NCI-H2029 treated with DMSO at 0.1 percent for 48 hours (cell line): ENCODE measurements at regions not wholly inside any gene's neighbourhood (a gene's known extent, or its start where the extent isn't known, plus 50 kb on each side); places are given as distances from the start of the nearest gene placed in this dataset.
"Not testable (repeated sequence)": the region's sequence is repeated elsewhere in the genome, so short reads cannot be mapped to it uniquely, and the experiment has no call there.

Experiments used
- DNase-seq: peaks from one replicate; lab custom pipeline; 2025; lab: John Stamatoyannopoulos, UW

DNA sequence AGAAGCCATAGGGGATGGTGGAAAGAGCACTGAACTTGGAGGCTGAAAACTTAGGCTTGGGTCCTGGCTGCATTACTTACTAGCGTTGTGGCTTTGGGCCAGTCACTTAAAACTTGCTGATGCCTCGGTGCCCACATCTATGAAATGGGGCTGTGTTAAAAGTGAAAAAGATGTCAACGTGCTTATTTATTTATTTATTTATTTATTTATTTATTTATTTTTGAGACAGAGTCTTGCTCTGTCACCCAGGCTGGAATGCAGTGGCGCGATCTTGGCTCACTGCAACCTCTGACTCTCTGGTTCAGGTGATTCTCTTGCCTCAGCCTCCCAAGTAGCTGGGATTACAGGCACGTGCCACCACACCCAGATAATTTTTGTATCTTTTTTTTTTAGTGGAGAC is 94.3 kb downstream of the MRM1 start:
- not testable (repeated sequence) for DNase-seq

DNA sequence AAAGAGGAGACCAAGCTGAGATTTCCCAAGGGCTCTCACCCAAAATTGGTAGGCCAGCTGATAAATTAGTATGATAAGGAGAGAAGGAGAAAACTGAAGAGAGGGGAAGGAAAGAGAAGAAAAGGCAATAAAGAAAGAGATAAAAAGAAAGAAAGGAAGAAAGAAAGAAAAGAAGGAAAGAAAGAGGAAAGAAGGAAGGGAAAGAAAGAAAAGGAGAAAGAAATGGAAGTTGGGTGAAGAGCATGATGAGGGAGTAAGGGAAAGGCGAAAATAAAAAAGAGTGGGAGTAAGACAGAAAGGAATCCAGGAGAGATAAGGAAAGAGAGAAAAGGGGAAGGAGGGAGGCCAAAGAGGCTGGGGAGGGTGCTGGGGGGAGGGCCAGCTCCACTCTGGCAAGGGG is 95.4 kb downstream of the MRM1 start:
- no peak for DNase-seq

DNA sequence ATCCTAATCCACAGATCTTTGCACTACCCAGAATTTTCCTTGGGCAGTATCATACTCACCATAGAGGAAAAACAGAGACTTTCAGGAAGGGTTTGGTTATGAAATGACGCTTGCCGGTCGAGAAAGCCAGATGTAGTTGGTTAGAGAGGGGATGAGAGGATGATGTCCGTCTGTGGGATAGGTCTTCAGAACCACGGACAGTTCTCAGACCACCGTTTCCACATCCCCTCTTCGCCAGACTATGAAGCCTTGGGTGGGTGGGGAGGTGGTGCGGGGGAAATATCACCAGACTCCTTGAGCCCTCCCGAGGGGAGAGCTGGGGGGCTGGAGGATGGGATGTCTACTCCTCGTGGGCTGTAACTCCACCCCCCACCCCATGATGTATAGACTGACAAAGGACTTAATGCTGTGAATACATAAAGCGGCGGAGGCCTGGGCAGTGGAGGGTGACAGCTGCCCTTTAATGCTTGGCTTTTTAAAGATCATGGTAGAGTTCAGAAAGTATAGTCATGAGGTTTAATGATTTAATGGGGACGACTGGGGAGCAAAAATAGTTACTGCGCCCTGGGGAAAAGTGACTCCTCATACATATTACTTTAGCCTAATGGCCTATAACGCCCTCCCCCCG is 96.6 kb downstream of the MRM1 start:
- no peak for DNase-seq

DNA sequence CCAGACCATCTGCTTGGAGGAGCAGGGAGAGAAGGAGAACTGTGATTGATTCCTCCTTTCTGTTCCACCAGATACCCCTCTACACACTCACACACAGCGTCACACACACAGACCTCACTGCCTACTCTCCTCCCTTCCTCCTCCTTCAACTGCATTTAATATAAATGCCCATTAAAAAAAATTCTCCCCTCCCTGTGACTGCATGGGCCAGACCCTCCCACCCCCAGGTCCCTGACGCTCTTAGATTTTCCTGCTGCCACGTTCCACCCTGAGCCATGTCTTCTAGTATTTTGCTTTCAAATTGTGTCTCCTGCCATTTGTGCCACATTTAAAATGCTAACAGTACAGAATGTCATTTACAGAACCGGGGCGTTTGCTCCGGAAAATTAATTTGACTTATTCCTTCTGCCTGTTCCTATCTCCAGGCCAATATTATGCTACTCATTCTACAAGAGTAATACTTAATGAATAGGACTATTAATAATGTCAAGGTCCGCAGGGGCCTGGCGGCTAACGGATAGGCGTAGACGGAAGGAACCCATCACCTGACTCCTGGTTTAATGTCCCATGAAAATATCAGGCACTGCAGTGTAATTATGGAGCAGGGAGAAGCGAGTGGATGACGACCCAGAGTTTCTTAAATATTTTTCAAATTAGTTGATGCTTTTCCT is 100.2 kb downstream of the MRM1 start:
- no peak for DNase-seq

DNA sequence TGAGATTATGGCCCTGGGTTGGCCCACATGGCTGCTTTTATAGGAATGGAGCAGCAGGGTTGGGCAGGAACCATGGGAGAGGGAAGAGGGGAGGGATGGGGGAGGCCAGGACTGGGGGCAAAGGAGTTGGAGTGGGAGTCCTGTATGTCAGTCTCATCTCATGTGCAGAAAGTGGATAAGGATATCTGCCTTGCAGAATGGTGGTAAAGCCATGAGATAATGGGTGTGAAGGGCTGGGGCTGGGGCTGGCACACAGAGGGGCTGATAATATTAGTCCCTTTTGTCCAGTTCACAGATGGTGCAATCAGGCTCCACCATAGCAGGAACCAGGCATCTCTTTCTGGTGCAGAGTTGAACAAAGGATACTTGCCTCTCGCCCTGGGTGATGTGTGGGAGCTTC is 101.3 kb downstream of the MRM1 start:
- DNase-seq = no peak

DNA sequence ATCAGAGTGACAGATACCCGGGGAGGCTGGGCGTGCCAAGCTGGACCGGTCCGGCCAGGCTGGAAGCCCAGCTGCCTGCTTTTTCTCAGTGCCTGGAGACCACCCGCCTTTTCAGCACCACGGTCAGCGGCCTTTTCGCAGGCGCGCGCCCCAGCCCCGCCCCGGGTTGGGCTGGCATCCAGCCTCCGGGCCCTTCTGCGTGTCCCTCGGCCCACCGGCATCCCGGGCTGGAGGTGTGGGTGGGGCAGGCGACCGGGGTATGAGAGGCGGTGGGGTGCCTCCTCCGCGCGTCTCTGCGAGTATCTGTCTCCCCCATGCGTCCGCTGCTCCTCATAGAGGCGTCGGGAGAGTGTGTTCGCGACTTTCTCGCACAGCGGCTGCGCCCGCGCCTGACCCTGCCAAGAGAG is 102.5 kb downstream of the MRM1 start:
- no peak for DNase-seq

DNA sequence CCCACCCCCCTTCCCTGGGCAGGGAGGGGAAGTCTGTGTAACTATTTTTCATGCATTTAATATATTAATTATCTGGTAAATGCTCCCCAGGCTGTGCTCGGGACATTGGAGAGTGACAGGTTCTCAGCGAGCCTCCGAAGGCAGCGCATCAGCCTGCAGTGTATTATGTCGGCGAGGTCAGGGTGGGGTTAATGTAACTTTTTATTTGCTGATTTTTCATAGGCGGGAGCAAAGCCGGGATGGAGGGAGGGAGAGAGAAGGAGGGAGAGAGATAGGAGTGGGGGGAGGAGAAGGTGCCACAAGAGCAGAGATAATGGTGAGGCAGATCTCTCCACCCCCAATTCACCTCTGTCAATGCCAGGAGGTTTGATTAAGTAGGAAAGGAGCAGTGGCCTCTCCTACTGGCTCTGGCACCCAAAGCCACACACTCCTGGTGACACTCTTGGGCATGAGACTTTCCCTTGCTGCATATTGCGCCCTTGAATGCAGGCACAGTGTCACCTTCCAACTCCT is 104.0 kb downstream of the MRM1 start:
- DNase-seq = no peak

DNA sequence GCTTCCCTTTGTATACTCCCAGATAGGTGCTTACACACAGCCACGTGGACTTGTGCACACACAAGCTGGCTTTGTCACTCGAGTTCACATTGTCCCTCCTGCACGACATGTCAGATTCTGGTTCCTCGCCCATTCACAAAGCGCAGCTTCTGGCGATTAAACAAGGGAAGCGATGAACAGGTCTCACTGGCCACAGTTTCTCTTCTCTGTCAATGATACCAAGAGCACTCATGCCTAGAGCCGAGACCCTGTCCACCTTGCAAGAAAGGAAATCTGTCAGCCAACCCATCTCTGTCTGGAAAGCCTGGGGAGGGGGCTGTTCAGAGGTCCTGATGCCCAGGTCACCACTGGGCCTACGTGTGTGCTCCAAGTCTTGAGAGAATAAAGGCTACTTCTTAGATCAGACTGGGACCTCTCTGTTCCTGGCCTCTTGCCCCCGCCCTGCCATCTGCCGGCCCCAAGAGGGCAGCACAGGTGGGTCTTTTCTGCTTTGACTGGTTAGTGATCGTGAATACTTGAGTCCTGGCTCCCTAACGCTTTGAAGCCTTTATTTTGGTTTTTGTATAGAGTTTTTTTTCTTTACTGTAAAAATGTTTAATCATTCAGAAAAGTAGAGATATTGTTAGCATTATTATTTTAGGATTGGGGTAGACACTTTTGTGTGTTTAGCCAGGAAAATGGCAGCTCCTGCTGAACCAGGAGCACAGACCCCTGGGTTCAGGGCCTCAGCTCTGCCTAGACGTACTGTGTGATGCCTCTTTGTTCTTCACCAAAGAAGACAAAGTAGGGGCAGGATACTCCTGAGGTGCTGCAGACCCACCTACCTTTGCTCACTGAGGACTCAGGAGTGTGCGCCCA is 104.7 kb downstream of the MRM1 start:
- peak; percentile 57 for DNase-seq

DNA sequence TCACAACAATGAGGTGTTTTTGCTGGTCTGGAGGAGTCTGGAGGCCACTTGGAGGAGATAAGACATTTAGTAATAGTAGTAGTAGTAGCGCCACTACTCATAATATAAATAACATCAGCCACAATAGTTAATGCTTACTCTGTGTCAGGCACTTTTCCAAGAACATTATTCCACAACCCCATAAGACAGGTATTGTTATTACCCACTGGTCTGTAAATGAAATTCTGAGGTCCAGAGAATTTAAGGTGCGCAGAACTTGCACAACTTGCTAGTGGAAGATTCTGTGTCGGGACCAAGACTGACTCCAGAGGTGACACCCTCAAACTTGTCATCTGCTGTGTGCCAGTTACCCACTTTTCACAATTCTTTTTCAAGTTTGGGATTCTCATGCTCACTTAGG is 106.5 kb downstream of the MRM1 start:
- DNase-seq = no peak

DNA sequence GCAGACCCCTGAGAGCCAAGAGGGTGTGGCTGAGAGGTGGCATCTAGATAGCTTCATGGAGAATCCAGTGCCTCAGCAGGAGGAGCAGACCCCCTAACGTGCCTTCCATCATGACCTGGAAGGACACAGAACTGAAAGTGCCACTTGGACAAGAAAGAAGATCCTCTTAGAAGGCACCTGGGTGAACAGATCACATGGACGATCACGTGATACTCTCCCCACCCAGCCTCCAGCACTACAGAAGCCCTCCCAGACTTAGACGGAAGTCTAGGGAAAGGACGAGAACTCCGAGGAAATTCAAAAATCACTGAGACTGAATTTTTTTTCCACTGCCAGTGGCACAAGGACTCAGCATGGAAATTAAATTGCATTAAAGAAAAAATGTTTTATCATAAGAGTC is 113.4 kb downstream of the MRM1 start:
- no peak for DNase-seq

DNA sequence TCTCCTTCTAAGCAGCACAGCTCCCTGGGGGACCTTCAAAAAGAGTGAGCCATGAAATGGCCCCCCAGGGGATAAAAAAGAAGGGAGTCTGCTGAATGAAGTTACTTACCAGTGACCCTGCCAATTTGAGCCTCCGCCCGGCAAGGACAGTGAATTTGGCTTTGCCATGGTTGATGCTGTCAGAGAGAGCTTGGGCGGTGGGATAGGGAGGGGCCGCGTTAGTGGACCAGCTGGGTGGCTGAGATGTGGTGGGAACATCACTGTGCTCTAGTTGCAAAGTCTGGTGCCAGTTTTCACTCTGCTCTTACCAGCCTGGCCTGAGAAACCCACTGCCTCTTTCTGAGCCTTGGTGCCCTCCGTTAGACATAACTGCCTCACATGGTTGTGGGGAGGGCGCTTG is 114.6 kb downstream of the MRM1 start:
- no peak for DNase-seq

DNA sequence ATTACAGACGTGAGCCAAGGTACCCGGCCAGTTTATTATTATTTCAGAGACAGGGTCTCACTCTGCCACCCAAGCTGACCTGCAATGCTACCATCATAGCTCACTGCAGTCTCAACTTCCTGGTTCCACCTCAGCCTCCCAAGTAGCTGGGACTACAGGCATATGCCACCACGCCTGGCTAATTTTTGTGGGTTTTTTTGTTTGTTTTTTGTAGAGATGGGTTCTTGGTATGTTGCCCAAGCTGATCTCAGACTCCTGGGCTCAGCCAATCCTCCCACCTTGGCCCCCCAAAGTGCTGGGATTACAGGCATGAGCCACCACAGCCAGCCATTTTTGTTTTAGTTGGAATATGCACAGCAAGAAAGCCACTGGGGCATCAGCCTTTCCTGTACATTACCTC is 115.7 kb downstream of the MRM1 start:
- no peak for DNase-seq

DNA sequence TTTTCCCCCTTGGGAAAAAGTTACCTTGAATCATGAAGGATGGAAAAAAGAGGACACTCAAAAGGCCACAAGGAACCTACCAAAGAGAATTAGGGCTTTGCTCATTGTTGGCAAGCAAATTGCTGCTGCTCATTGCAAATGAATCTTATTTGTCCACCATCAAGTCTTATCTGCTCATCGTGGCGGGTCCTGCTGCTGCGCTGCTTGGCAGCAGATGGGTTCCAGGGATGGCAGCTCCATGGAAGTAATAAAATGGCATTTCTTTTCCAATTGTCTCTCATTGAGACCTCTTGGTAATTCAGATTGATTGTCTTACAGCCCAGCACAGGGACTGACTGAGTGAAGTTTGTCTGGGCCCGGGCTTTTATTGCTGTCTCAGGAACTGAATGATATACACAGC is 118.7 kb downstream of the MRM1 start:
- DNase-seq = no peak

DNA sequence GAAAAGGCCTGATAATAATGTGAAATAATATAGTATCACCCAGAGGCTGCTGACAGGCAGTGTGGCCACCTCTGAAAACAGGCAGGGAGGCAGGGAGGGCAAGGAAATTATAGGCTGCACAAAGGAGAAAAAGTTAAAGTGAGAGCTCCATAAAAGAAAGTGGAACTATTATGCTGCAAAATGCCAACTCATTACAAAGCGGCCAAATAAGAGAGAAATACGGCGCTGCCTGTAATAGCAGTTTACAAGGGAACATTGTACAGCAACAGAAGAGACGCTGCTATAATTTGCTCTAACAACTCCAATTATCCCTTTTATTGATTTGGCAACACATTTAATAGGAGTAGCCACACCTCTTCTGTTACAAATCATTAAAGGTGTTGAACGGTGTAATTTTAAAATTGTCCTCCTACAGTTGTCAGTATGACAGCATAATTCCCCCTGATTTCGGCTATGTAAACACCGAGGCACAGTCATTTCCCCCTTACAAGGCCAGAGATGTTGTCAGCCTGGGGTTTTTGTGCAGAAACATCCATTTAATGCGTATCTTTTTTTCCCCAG is 120.3 kb downstream of the MRM1 start:
- peak; percentile 39 for DNase-seq

DNA sequence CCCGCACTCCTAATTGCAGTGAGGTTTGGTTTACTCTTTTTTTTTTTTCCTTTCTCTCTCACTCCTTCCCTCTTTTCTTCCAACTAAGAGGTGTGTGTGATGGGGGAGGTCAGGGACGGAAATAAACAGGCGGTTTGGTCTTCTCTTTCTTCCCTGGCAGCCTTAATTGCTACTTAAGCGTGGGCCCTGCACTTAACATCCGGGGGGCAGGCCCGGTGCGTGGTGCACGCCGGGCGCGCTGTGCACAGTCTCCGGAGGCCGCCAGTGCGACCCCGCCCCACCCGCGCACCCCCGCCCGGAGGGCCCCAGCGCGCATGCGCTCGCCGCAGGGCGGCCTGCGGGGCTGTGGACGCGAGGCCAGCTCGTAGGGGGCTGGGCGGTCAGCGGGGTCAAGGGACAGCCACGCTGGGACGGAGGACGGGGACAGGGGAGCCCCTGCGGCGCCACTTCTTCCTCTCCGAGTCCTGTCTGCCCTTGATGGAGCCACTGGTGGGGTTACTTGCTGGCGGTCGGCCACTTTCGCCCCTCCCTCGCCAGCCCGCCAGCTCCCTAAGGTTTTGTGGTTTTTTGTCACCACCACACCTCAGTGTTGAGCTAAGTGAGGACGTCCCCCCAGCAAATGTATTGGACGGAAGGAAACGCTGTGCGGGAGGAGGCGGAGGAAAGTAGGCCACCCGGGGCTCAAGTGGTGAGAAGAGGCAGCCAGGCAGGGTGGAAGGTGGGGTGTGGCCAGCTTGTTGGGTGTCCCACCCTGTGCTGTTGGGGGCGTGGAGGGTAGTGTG is 120.9 kb downstream of the MRM1 start:
- peak; percentile 39 for DNase-seq

DNA sequence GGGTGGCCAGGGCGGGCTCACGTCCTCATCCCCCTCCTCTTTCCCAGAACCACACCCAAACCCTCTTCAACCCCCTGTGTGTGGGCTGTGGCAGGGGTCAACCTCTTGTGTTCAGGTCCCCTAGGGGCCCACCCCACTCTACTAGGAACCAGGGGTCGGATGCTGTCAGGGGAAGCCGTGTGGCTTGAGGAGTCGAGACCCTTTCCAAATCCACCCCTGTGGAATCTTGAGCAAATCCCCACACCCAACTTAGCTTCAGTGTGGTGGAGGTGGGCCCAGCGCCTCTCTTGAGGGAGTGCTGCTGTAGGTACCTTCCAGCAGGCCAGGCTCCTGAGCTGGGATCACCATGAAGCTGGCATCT is 121.5 kb downstream of the MRM1 start:
- DNase-seq = no peak

DNA sequence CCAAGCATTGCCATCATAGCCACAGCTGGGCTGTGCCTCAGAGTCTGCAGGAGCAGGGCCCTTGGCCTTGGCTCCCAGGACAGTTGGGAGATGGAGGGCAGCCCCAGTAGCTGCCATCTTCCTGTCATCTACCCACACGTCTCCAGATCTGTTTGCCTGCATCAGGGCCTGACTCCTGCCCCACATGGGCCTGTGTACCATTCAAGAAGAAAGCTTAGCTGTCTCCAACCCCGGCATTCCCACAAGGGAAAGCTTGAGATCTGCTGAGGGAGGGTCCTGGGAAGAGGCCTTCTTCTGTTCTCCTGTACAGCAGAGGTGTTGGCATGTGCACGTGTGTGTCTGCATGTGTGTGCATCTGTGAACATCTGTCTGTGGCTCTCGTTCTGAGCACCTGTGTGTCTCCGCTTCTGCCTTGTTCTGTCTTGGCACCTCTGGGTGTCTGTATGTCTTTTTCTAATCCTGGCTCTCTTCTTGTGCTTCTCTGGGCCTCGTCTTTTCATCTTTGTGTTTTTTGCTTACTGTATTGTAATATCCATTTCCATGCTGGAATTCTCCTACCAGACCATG is 122.2 kb downstream of the MRM1 start:
- DNase-seq = no peak

DNA sequence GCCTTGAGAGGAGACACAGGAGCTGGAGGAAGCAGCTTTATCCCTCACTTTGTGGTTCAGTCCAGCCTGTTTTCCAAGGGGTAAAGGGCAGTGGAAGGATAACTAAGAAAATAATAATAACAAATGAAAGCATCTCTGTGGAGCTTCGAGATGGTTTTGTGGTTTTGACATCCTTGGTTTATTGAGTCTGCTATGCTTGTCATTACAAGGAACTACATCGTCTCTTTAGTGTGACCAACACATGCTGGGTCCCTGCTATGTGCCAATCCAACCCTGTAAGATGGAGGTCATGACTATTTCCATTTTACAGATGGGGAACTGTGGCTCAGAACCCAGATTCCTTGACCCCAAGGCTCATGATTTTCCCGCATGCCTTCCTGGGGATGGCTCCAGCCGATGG is 124.8 kb downstream of the MRM1 start:
- DNase-seq = no peak

DNA sequence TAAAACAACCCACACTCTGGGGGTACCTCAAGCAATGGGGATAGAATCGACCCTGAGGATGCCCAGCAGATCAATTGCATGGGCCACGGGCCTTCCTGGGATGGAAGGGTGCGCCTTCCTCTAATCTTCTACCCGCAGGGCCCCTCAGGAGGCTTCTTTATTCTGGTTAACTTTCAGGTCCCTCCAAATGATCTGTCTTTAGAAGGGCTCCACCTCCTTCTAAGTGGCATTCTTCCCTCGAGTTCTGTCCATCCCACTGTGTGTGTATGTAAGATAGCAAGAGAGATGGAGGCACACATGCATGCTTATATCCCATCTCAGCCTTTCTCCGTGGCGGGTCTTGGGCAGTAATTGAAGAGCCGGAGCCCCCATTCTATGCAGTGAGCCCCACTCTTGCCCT is 125.7 kb downstream of the MRM1 start:
- DNase-seq = no peak

DNA sequence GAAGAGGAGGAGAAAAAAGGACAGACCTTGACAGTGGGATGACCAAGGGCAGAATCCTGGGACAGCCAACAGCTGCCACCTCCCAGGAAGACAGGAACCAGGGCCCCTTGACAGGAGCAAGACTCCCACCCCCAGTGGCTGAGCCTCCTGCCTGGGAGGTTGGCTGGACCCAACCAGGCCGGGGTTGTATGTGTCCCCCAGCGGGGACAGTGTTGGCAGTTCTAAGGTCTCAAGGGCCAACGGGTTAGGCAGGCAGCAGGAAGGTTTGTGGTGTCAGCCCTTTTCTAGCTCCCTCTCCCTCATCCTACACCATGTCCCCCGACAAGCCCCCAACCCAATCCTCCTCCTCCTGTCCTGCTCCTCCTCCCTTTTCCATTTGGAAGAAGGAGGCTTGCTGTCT is 126.2 kb downstream of the MRM1 start:
- no peak for DNase-seq
